ENCODE measurements at regions not wholly inside any gene's neighbourhood (a gene's known extent, or its start where the extent isn't known, plus 50 kb on each side); places are given as distances from the start of the nearest gene placed in this dataset.
A peak's percentile ranks its signal among the peaks of the same experiment; 100 is the strongest.

GRCh38 chr4:111393781-111394180 is 751.5 kb upstream of the FAM241A start:
- H3K4me3 ChIP-seq (ENCODE audit: low read depth, low read length): no peak overlapping the region
- DNase-seq (ENCODE audit: low read depth): no peak
- TF ChIP-seq CTCF (IDR thresholded peaks at IDR 0.05; ENCODE audit: insufficient read depth, low read length): no peak

- DNase-seq (ENCODE audit: low read depth): peak; percentile 52
- TF ChIP-seq CTCF (IDR thresholded peaks at IDR 0.05; ENCODE audit: insufficient read depth, low read length): no peak
- no peak overlapping the region for H3K4me3 ChIP-seq (ENCODE audit: low read depth, low read length)
These were observed 746.3 kb upstream of the FAM241A start for GRCh38 chr4:111398906-111399330.

GRCh38 chr4:111399623-111400022 is 745.6 kb upstream of the FAM241A start:
- DNase-seq (ENCODE audit: low read depth): no peak
- no peak overlapping the region for H3K4me3 ChIP-seq (ENCODE audit: low read depth, low read length)
- no peak for TF ChIP-seq CTCF (IDR thresholded peaks at IDR 0.05; ENCODE audit: insufficient read depth, low read length)

- no peak for TF ChIP-seq CTCF (IDR thresholded peaks at IDR 0.05; ENCODE audit: insufficient read depth, low read length)
- DNase-seq (ENCODE audit: low read depth): peak; percentile 79
- H3K4me3 ChIP-seq (ENCODE audit: low read depth, low read length): no peak overlapping the region
These were observed 744.5 kb upstream of the FAM241A start for GRCh38 chr4:111400741-111401140.

GRCh38 chr4:111404673-111405072 is 740.6 kb upstream of the FAM241A start:
- no peak for DNase-seq (ENCODE audit: low read depth)
- TF ChIP-seq CTCF (IDR thresholded peaks at IDR 0.05; ENCODE audit: insufficient read depth, low read length): no peak

GRCh38 chr4:111405989-111406388 is 739.3 kb upstream of the FAM241A start:
- peak; percentile 16 for DNase-seq (ENCODE audit: low read depth)
- TF ChIP-seq CTCF (IDR thresholded peaks at IDR 0.05; ENCODE audit: insufficient read depth, low read length): no peak

More at GRCh38 chr4:111404673-111405072, 740.6 kb upstream of the FAM241A start:
- H3K4me3 ChIP-seq (ENCODE audit: low read depth, low read length): no peak overlapping the region

GRCh38 chr4:111410571-111410970 is 734.7 kb upstream of the FAM241A start:
- no peak overlapping the region for H3K4me3 ChIP-seq (ENCODE audit: low read depth, low read length)
- no peak for DNase-seq (ENCODE audit: low read depth)
- TF ChIP-seq CTCF (IDR thresholded peaks at IDR 0.05; ENCODE audit: insufficient read depth, low read length): no peak

More at GRCh38 chr4:111405989-111406388, 739.3 kb upstream of the FAM241A start:
- H3K4me3 ChIP-seq (ENCODE audit: low read depth, low read length): no peak overlapping the region
